OCI-M1 (cell line): ENCODE measurements at regions not wholly inside any gene's neighbourhood (a gene's known extent, or its start where the extent isn't known, plus 50 kb on each side); places are given as distances from the start of the nearest gene placed in this dataset.

Source experiments
- DNase-seq: peaks from one replicate; lab custom pipeline; 2025; lab: John Stamatoyannopoulos, UW

- DNase-seq: no peak
Observed at GRCh38 chr19:30083125-30083681, 141.2 kb downstream of the URI1 start.

- no peak for DNase-seq
Observed at GRCh38 chr19:30083701-30084156, 141.7 kb downstream of the URI1 start.

- no peak for DNase-seq
Observed at GRCh38 chr19:30084390-30084819, 142.4 kb downstream of the URI1 start.

- DNase-seq: peak; percentile 26
Observed at GRCh38 chr19:30085394-30085793, 143.4 kb downstream of the URI1 start.

GRCh38 chr19:30086220-30086619 is 144.2 kb downstream of the URI1 start:
- DNase-seq: no peak

GRCh38 chr19:30086916-30087315 is 144.9 kb downstream of the URI1 start:
- no peak for DNase-seq

- DNase-seq: no peak
Observed at GRCh38 chr19:30087381-30088138, 145.5 kb downstream of the URI1 start.

- DNase-seq: no peak
Observed at GRCh38 chr19:30088567-30088966, 146.5 kb downstream of the URI1 start.

- no peak for DNase-seq
Observed at GRCh38 chr19:30089086-30089665, 147.1 kb downstream of the URI1 start.

GRCh38 chr19:30090476-30090875 is 148.4 kb downstream of the URI1 start:
- no peak for DNase-seq

GRCh38 chr19:30090963-30091362 is 148.9 kb downstream of the URI1 start:
- no peak for DNase-seq

- DNase-seq: no peak
Observed at GRCh38 chr19:30091456-30091855, 149.4 kb downstream of the URI1 start.

GRCh38 chr19:30091856-30092255 is 149.8 kb downstream of the URI1 start:
- DNase-seq: no peak

GRCh38 chr19:30092721-30093569 is 150.9 kb downstream of the URI1 start:
- no peak for DNase-seq

GRCh38 chr19:30093966-30094755 is 152.1 kb downstream of the URI1 start:
- no peak for DNase-seq

GRCh38 chr19:30094756-30095140 is 152.7 kb downstream of the URI1 start:
- no peak for DNase-seq

GRCh38 chr19:30095171-30095570 is 153.1 kb downstream of the URI1 start:
- no peak for DNase-seq

GRCh38 chr19:30096596-30097370 is 154.7 kb downstream of the URI1 start:
- no peak for DNase-seq

- no peak for DNase-seq
Observed at GRCh38 chr19:30097746-30098280, 155.8 kb downstream of the URI1 start.

GRCh38 chr19:30102239-30102638 is 160.2 kb downstream of the URI1 start:
- no peak for DNase-seq

- DNase-seq: no peak
Observed at GRCh38 chr19:30102666-30103065, 160.6 kb downstream of the URI1 start.
